ENCODE measurements at regions not wholly inside any gene's neighbourhood (a gene's known extent, or its start where the extent isn't known, plus 50 kb on each side); places are given as distances from the start of the nearest gene placed in this dataset.

DNA sequence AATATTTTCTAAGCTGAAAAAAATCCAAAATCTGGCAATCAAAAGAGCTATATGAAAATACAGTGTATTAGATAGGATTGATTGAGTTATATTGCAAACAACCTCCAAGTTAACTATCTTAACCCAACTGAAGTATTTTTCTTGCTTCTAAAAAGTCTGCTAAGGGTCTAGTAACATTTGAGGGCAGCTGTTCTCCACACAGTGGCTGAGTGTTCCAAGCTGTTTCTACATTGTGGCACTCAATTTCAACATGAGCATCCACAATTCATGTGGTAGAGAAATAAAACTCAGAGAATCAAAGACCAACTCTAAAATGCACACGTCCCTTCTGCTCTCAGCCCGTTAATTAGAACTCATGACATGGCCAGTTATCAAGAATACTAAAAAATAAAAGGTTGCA, 340.0 kb downstream of the C12orf50 start:
- no peak for TF ChIP-seq SMC3 (conservative IDR thresholded peaks at IDR 0.05; ENCODE audit: poor library complexity)
- no peak for TF ChIP-seq CTCF (IDR thresholded peaks at IDR 0.05; ENCODE audit: poor library complexity, severe bottlenecking)
- no peak for TF ChIP-seq EZH2 (IDR thresholded peaks at IDR 0.05; ENCODE audit: borderline replicate concordance, insufficient read depth, low read length, poor library complexity, severe bottlenecking)
- TF ChIP-seq EP300 (conservative IDR thresholded peaks at IDR 0.05; ENCODE audit: poor library complexity, severe bottlenecking): no peak

All from neural cell (in vitro differentiated cells).